ENCODE measurements at regions not wholly inside any gene's neighbourhood (a gene's known extent, or its start where the extent isn't known, plus 50 kb on each side); places are given as distances from the start of the nearest gene placed in this dataset.
A peak's percentile ranks its signal among the peaks of the same experiment; 100 is the strongest.

DNA sequence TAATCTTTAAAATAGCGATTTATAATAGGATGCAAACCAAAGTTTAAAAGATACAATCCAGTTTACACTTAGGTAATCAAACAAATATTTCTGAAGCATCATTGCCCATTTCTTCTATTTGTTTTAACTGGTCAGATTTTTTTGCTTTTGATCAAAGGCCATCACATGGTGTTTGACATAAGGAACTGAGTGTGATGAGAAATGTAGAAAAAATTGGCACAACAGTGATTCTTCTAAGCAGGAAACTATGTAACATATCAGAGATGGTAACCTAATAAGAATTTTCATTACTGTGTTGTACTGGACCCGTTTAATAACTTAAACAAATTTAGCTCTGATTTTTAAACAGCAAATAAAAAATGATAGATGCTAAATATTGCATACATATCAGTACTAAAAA lies 644.7 kb upstream of the KLF12 start:
- ATAC-seq (no peak), FAIRE-seq (no peak), DNase-seq (ENCODE audit: low spot score) (no peak)
- in situ Hi-C loops (cut with HindIII; ENCODE audit: extremely low pct_ligation_motif_present, low pct_unique_long_range_greater_than_20kb) (no loop called here), intact Hi-C loops (cut with micrococcal nuclease; ENCODE audit: unreplicated experiment) (no loop called here)
- Histone ChIP-seq H3K4me3 (replicated peaks in 1 of 3; ENCODE audit: insufficient read depth in 1 of 3, low read depth in 2 of 3, low read length in 3 of 3) (no peak overlapping the region), H3K27ac (ENCODE audit: extremely low read length, insufficient read depth, low read length) (no peak overlapping the region), H3K79me2 (ENCODE audit: insufficient read depth, low read length) (no peaks in the 10 kb centered on the region), H4K20me1 (ENCODE audit: insufficient read depth, low read length) (no peaks in the 10 kb centered on the region), H3K27me3 (ENCODE audit: control insufficient read depth in 1 of 2, insufficient read depth in 2 of 2, low read length in 2 of 2) (no peaks in the 10 kb centered on the region), H2AFZ (ENCODE audit: low read length) (no peak overlapping the region), H3K36me3 (replicated peaks in 1 of 2; ENCODE audit: control insufficient read depth in 1 of 2, insufficient read depth in 2 of 2, low read length in 2 of 2) (no peaks in the 10 kb centered on the region), H3K4me1 (ENCODE audit: insufficient read depth, low read length) (no peaks in the 10 kb centered on the region), H3K9me3 (ENCODE audit: low read length) (no peaks in the 10 kb centered on the region), H3K9ac (ENCODE audit: insufficient read depth, low read depth, low read length) (no peak overlapping the region), H3K4me2 (ENCODE audit: low read depth, low read length) (no peak overlapping the region)
- ChIA-PET CTCF (ENCODE audit: low intra/inter-chr PET ratio, low total read pairs) (no interaction called here), POLR2A (no interaction called here)
- TF ChIP-seq ZSCAN9 (CRISPR knock-in tag; IDR thresholded peaks at IDR 0.05; ENCODE audit: borderline replicate concordance) (no peak), CBFB (CRISPR knock-in tag; IDR thresholded peaks at IDR 0.05) (no peak), ZNF225 (CRISPR knock-in tag; IDR thresholded peaks at IDR 0.05) (no peak), ZNF317 (CRISPR knock-in tag; IDR thresholded peaks at IDR 0.05) (no peak), SMYD3 (CRISPR knock-in tag; IDR thresholded peaks at IDR 0.05) (no peak), ZNF350 (CRISPR knock-in tag; IDR thresholded peaks at IDR 0.05; ENCODE audit: borderline replicate concordance, low read depth) (no peak)
- TF ChIP-seq, protein P1, sequence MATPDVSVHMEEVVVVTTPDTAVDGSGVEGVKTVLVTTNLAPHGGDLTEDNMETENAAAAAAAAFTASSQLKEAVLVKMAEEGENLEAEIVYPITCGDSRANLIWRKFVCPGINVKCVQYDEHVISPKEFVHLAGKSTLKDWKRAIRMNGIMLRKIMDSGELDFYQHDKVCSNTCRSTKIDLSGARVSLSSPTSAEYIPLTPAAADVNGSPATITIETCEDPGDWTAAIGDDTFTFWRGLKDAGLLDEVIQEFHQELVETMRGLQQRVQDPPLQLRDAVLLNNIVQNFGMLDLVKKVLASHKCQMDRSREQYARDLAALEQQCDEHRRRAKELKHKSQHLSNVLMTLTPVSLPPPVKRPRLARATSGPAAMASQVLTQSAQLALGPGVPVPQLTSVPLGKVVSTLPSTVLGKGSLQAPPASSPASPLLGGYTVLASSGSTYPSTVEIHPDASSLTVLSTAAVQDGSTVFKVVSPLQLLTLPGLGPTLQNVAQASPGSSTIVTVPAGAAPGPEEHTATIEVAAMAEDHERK (CRISPR knock-in tag; IDR thresholded peaks at IDR 0.05; ENCODE audit: low read depth) = no peak
- WGBS (ENCODE audit: low lambda C conversion rate) = 0% methylated on average over 2 of the region's 2 CpGs
- no TSS peak for BruUV-seq (replicated peaks)

GRCh38 chr13:74778087-74778486 lies 643.9 kb upstream of the KLF12 start:
- ChIA-PET POLR2A (no interaction called here), CTCF (ENCODE audit: low intra/inter-chr PET ratio, low total read pairs) (no interaction called here)
- no peaks in the 10 kb centered on the region for H3K9me3 ChIP-seq (ENCODE audit: low read length)
- H3K79me2 ChIP-seq (ENCODE audit: insufficient read depth, low read length) = no peaks in the 10 kb centered on the region
- no peaks in the 10 kb centered on the region for H3K4me1 ChIP-seq (ENCODE audit: insufficient read depth, low read length)
- no peak overlapping the region for H2AFZ ChIP-seq (ENCODE audit: low read length)
- no TSS peak for BruUV-seq (replicated peaks)
- no peak overlapping the region for H3K4me3 ChIP-seq (replicated peaks in 1 of 3; ENCODE audit: insufficient read depth in 1 of 3, low read depth in 2 of 3, low read length in 3 of 3)
- H3K4me2 ChIP-seq (ENCODE audit: low read depth, low read length) = no peak overlapping the region
- H3K9ac ChIP-seq (ENCODE audit: insufficient read depth, low read depth, low read length) = no peak overlapping the region
- ATAC-seq = no peak
- no peak for DNase-seq (ENCODE audit: low spot score)
- no peaks in the 10 kb centered on the region for H4K20me1 ChIP-seq (ENCODE audit: insufficient read depth, low read length)
- H3K27me3 ChIP-seq (ENCODE audit: control insufficient read depth in 1 of 2, insufficient read depth in 2 of 2, low read length in 2 of 2) = no peaks in the 10 kb centered on the region
- intact Hi-C loops (cut with micrococcal nuclease; ENCODE audit: unreplicated experiment) (no loop called here), in situ Hi-C loops (cut with HindIII; ENCODE audit: extremely low pct_ligation_motif_present, low pct_unique_long_range_greater_than_20kb) (no loop called here)
- no peaks in the 10 kb centered on the region for H3K36me3 ChIP-seq (replicated peaks in 1 of 2; ENCODE audit: control insufficient read depth in 1 of 2, insufficient read depth in 2 of 2, low read length in 2 of 2)
- TF ChIP-seq ZNF772 (CRISPR knock-in tag; IDR thresholded peaks at IDR 0.05) = no peak
- peak; percentile 97 for TF ChIP-seq ATF7 (IDR thresholded peaks at IDR 0.05)
- TF ChIP-seq ATF7 (CRISPR knock-in tag; IDR thresholded peaks at IDR 0.05) = no peak
- peak; percentile 79 for TF ChIP-seq CREB1 (IDR thresholded peaks at IDR 0.05)
- TF ChIP-seq CREB1 (CRISPR knock-in tag; IDR thresholded peaks at IDR 0.05) = no peak
- TF ChIP-seq MAFF (IDR thresholded peaks at IDR 0.05; ENCODE audit: low read depth, low read length) = 0 out of 2 replicates have a peak, but pooled peaks have one; percentile 27
- no peak overlapping the region for H3K27ac ChIP-seq (ENCODE audit: extremely low read length, insufficient read depth, low read length)
- 4% methylated on average over 4 of the region's 4 CpGs for WGBS (ENCODE audit: low lambda C conversion rate)
- no peak for FAIRE-seq
